ENCODE measurements at regions not wholly inside any gene's neighbourhood (a gene's known extent, or its start where the extent isn't known, plus 50 kb on each side); places are given as distances from the start of the nearest gene placed in this dataset.

DNA sequence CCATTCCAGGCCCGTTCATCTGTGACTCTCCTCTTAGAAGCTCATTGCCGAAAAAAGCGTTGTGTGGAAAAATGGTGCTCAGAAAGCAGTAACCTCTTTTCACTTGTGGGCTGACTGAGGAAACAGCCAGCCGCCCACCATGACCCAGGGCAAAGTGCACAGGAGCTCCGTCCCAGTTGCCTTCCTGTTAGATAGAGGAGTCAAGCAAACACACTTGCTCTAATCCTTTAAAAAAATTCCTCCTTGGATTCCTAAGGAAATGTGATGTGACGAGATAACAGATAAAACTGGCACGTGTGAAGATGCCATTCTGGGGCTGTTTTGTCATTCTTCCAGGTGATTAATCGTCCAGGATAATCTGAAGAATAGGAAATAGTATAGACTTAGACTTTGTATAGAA, 396.8 kb upstream of the DDHD1 start:
- Histone ChIP-seq H3K27ac (no peak overlapping the region), H3K4me1 (no peaks in the 10 kb centered on the region), H3K27me3 (ENCODE audit: insufficient read depth in 3 of 3, low read length in 2 of 3) (no peaks in the 10 kb centered on the region), H3K4me3 (no peak overlapping the region), H3K9me3 (no peaks in the 10 kb centered on the region), H3K36me3 (ENCODE audit: insufficient read depth in 1 of 2, low read depth in 1 of 2) (no peaks in the 10 kb centered on the region)
- TF ChIP-seq, protein P1, sequence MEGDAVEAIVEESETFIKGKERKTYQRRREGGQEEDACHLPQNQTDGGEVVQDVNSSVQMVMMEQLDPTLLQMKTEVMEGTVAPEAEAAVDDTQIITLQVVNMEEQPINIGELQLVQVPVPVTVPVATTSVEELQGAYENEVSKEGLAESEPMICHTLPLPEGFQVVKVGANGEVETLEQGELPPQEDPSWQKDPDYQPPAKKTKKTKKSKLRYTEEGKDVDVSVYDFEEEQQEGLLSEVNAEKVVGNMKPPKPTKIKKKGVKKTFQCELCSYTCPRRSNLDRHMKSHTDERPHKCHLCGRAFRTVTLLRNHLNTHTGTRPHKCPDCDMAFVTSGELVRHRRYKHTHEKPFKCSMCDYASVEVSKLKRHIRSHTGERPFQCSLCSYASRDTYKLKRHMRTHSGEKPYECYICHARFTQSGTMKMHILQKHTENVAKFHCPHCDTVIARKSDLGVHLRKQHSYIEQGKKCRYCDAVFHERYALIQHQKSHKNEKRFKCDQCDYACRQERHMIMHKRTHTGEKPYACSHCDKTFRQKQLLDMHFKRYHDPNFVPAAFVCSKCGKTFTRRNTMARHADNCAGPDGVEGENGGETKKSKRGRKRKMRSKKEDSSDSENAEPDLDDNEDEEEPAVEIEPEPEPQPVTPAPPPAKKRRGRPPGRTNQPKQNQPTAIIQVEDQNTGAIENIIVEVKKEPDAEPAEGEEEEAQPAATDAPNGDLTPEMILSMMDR (IDR thresholded peaks at IDR 0.05), result no peak
- ATAC-seq, result no peak
- 69 to 82% (median 79%) methylated on average over 8 of the region's 8 CpGs for WGBS, 3 donors
- no peak for DNase-seq
- intact Hi-C loops (cut with DNase I), result no loop called here

GRCh38 chr14:53547593-53547992, 394.5 kb upstream of the DDHD1 start:
- TF ChIP-seq, protein P1 (IDR thresholded peaks at IDR 0.05), result no peak
- 96 to 100% (median 96%) methylated on average over 1 of the region's 1 CpG for WGBS, 3 donors
- no peak overlapping the region for H3K4me3 ChIP-seq
- no peaks in the 10 kb centered on the region for H3K4me1 ChIP-seq
- H3K27me3 ChIP-seq (ENCODE audit: insufficient read depth in 3 of 3, low read length in 2 of 3), result no peaks in the 10 kb centered on the region
- DNase-seq, result no peak
- no peaks in the 10 kb centered on the region for H3K9me3 ChIP-seq
- intact Hi-C loops (cut with DNase I), result no loop called here
- no peak for ATAC-seq
- no peak overlapping the region for H3K27ac ChIP-seq
- no peaks in the 10 kb centered on the region for H3K36me3 ChIP-seq (ENCODE audit: insufficient read depth in 1 of 2, low read depth in 1 of 2)

DNA sequence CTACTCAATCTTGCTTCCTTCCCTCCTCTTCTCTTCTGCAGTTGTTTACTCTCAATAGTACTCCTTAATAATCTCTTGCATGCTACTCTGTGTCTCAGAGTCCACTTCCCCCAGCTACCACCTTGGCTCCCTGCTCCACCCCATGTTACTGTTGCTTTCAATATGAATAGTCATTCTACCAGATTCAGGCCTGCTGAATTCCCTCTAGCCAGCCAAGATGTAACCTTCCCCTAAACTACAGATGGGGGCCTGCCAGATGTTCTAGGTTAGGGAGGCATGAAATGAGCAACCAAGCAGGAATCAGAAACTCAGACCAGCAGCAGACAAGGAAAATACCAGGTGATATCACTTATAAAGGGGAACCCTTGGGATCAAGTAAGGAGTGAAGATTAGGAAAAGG, 392.1 kb upstream of the DDHD1 start:
- Histone ChIP-seq H3K36me3 (ENCODE audit: insufficient read depth in 1 of 2, low read depth in 1 of 2) (no peaks in the 10 kb centered on the region), H3K4me3 (no peak overlapping the region), H3K27me3 (ENCODE audit: insufficient read depth in 3 of 3, low read length in 2 of 3) (no peaks in the 10 kb centered on the region), H3K9me3 (no peaks in the 10 kb centered on the region), H3K4me1 (no peaks in the 10 kb centered on the region), H3K27ac (no peak overlapping the region)
- DNase-seq (no peak), ATAC-seq (no peak)
- TF ChIP-seq, protein P1 (IDR thresholded peaks at IDR 0.05), result no peak
- intact Hi-C loops (cut with DNase I), result no loop called here

DNA sequence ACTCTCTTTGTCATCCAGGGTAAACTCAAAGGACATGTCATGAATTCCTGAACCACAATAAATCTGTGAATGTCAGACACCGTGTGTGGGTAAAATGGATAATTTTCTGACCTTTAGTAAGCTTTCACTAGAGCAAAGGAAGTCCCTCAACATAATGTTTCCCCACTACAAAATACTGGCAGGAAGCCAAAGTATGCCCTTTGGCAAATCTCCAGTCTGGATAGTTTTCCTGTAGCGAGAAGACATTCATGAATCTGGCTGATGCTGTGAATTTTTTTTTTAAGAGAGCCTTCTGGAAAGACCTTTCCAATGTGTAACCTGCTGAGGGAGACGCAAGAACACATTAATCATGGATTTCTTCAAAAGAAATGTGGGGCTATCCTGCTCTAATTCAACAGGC, 389.6 kb upstream of the DDHD1 start:
- H3K27ac ChIP-seq, result no peak overlapping the region

GRCh38 chr14:53541411-53541810, 388.3 kb upstream of the DDHD1 start:
- TF ChIP-seq, protein P1 (IDR thresholded peaks at IDR 0.05), result no peak
- Histone ChIP-seq H3K9me3 (no peaks in the 10 kb centered on the region), H3K36me3 (ENCODE audit: insufficient read depth in 1 of 2, low read depth in 1 of 2) (no peaks in the 10 kb centered on the region), H3K27me3 (ENCODE audit: insufficient read depth in 3 of 3, low read length in 2 of 3) (no peaks in the 10 kb centered on the region), H3K4me1 (no peaks in the 10 kb centered on the region), H3K27ac (no peak overlapping the region), H3K4me3 (no peak overlapping the region)
- DNase-seq, result no peak
- no peak for ATAC-seq
- intact Hi-C loops (cut with DNase I), result loop anchor here in 1 of 2 donors (5.0 kb wide), 1 partner anchor 411 kb away; no protein-coding TSS in a partner anchor

More for the DNA sequence above, 389.6 kb upstream of the DDHD1 start:
- Histone ChIP-seq H3K4me1 (no peaks in the 10 kb centered on the region), H3K4me3 (no peak overlapping the region), H3K27me3 (ENCODE audit: insufficient read depth in 3 of 3, low read length in 2 of 3) (no peaks in the 10 kb centered on the region), H3K36me3 (ENCODE audit: insufficient read depth in 1 of 2, low read depth in 1 of 2) (no peaks in the 10 kb centered on the region), H3K9me3 (no peaks in the 10 kb centered on the region)
- DNase-seq (no peak), ATAC-seq (no peak)
- 10 to 13% (median 10%) methylated on average over 3 of the region's 3 CpGs for WGBS, 3 donors
- TF ChIP-seq, protein P1 (IDR thresholded peaks at IDR 0.05), result no peak
- intact Hi-C loops (cut with DNase I), result loop anchor here in 1 of 2 donors (5.0 kb wide), 1 partner anchor 410 kb away; no protein-coding TSS in a partner anchor

All from psoas muscle (tissue), 7 donors.